ENCODE measurements at regions not wholly inside any gene's neighbourhood (a gene's known extent, or its start where the extent isn't known, plus 50 kb on each side); places are given as distances from the start of the nearest gene placed in this dataset.
"Not testable (repeated sequence)": the region's sequence is repeated elsewhere in the genome, so short reads cannot be mapped to it uniquely, and the experiment has no call there.

DNA sequence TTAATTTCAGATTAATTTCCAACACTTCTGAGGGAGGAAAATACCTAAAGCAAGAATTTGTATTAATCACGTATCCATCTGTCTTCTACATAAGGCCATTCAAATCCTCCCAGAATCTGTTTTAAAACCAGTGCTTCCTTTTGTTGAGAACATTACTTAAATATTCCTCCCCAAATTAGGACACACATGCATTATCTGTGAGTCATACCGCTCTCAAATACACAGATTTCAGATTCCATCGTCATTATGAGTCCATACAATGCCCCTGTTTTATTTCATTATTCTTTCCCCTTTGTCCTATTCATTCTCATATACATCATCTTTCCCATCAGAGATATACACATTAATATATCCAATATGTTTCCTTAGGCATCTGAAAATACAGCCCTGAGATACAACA lies 57.3 kb upstream of the PRSS12 start:
- DNase-seq, result no peak

DNA sequence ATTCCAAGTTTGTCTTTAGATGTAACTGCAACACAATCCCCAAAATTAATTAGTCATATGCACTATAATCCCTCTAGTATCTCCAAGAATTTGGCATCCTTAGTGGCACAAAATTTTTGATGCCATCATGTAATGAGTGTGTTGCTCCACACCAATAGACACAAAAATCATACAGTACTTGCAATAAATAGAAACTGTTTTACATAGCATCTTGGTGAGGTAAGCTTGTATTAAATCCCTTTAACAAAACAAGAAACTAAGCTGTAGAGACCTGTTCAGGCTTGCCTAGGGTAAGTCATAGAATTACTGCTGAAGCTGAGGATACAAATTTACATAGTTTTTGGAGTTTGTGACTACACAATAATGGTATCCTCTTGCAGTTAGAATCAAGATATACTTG lies 64.5 kb upstream of the PRSS12 start:
- no peak for DNase-seq

DNA sequence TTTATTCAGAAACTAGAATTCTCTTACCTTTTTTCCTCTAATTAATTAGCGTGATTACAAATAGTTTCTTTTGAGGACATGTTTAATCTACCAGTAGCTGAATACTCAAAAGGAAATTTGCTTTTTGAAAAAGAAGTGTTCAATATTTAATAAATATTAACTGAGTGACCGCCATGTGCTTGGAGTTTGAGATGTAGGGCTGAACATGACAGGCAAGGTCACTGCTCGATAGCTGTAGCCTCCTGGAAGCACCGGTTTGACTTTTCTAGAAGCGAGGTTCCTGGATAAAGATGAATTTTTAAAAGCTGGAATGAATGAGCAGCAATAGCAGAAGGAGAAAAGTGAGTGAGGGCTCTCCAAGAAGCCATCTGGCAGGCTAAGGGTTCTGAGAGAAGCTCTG lies 65.0 kb upstream of the PRSS12 start:
- DNase-seq, result not testable (repeated sequence)

- DNase-seq, result not testable (repeated sequence)
Measured at GRCh38 chr4:118418396-118418795, 65.6 kb upstream of the PRSS12 start.

- not testable (repeated sequence) for DNase-seq
Measured at GRCh38 chr4:118419626-118420025, 66.8 kb upstream of the PRSS12 start.

GRCh38 chr4:118424062-118424461 lies 71.3 kb upstream of the PRSS12 start:
- DNase-seq, result peak; percentile 44

DNA sequence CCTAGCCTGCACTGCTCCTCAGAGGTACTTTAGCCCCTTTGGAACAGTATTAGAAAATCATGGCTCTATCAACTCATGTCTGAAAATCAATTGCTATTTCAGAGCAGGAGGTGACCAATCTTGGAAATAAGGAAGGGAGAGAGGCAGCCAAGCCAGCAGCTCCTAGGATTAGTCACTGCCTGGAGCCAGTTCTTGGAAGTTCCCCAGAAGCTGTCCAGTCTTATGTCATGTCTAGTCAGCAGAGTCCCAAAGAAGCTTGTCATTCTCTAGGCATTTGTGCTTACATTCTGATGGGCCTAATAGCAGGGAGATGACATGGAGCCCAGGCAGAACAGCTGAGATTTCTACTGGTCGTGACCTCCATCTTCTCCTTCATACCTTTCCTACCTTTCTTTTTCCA lies 76.1 kb upstream of the PRSS12 start:
- DNase-seq, result not testable (repeated sequence)

DNA sequence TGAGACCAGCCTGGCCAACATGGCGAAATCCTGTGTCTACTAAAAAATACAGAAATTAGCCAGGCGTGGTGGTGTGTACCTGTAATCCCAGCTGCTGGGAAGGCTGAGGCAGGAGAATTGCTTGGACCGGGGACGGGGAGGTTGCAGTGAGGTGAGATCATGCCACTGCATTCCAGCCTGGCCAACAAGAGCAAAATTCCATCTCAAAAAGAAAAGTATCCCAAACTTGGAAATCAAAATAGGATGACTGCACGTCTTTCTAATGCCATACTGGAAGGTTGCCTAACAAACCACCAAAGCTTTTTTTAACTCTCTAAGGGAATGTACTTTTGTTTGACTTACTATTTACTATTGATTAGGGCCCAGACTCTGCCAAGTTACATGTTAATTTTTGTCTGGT lies 79.6 kb upstream of the PRSS12 start:
- not testable (repeated sequence) for DNase-seq

DNA sequence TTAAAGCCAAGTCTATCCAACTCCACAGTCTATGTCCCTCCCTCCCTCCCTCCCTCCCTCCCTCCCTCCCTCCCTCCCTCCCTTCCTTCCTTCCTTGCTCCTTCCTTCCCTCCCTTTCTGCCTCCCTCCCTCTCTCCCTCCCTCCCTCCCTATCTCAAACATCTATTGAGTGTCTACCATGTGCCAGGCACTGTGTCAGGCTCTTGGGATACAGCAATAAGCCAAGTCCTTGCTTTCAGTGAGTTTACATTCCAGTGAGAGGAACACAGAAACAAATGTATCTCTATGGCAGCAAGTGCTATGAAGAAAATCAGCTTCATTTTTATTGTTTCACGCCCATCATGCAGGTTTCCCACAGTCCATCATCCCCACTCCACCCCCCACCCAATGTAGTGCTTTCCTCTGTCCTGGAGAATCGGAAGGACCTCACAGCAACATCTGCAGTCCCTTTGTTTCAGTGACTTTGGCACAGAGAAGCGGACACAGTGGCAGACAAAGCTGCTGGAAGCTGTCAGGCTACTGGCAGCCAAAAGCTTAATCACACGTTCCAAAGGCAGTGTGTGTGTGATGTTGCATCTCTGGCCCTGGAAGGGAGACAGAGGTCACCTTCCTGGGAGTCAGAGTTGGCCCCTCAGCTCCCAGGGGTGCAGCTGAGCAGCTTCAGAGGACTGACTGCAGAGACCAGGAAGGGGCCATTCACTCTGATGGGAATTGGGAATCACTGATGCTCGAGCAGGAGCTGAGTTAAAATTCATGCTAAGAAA lies 81.0 kb upstream of the PRSS12 start:
- not testable (repeated sequence) for DNase-seq

- not testable (repeated sequence) for DNase-seq
Measured at GRCh38 chr4:118435415-118435814, 82.6 kb upstream of the PRSS12 start.

- peak; percentile 39 for DNase-seq
Measured at GRCh38 chr4:118442115-118442837, 89.5 kb upstream of the PRSS12 start.

DNA sequence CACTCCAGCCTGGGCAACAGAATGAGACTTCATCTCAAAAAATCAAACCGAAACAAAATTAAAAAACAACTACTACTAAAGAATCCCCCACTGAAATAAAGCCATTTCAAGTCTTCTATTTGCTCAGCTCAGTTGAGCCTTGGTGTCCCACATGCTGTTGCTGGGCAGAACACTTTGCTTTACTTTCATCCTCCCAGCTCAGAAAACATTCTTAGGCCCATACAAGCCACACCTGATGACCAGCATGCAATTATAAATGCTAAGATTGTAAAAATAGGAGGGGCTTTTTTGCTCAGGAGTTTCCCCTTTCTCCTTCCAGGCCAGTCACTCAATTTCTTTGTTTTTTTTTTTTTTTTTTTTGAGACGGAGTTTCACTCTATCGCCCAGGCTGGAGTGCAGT lies 94.6 kb upstream of the PRSS12 start:
- not testable (repeated sequence) for DNase-seq

DNA sequence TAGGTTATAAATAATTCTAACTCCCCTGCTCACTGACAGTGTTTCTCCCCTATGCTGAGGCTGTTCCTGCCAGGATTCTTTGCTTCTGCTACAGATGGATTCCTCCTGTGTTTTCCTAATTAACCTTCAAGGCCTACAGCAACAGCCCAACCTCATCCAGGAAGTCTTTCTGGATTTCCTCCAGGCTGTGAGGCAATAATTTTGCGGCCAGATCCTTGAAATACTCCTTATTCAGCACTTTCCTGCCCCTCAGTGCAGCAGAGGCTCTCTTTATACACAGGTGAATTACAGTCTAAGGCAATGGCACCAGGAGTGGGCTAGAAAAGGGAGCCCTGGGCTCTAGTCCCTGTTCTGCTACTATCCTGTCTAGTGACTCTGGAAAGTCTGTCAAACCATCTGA lies 102.1 kb upstream of the PRSS12 start:
- DNase-seq, result not testable (repeated sequence)

DNA sequence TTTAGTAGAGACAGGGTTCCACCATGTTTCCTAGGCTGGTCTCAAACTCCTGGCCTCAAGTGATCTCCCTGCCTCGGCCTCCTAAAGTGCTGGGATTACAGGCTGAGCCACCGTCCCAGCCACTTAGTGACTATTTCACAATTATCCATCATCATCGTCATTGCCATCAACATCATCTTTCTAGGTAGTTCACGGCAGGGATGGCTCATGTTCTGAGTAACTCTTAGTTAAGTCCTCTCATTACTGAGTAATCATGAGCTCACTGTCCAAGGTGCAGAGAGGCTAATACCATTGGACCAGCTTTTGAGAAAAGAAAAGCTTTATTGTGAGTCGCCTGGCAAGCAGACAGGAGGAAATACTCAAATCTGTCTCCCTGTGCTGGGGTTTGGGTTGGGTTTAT lies 108.6 kb upstream of the PRSS12 start:
- DNase-seq, result not testable (repeated sequence)

DNA sequence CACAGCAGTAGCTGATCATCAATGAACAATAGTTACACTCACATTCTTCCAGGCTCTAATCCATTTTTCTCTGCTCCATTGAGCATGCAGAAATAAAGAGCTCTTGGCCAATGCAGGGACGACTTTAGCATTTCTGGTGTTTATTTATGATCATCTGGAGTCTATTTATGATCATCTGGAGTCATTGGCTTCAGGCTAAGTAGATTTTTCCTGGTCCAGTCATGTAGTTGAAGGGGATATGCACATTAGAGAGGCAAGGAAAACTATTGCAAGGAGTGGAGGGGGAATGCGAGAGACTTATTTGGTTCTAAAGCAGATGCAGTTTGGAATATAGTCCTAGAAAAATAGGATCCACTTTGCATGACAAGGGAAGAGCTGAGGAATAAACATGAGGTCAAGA lies 113.0 kb upstream of the PRSS12 start:
- DNase-seq, result peak; percentile 53

DNA sequence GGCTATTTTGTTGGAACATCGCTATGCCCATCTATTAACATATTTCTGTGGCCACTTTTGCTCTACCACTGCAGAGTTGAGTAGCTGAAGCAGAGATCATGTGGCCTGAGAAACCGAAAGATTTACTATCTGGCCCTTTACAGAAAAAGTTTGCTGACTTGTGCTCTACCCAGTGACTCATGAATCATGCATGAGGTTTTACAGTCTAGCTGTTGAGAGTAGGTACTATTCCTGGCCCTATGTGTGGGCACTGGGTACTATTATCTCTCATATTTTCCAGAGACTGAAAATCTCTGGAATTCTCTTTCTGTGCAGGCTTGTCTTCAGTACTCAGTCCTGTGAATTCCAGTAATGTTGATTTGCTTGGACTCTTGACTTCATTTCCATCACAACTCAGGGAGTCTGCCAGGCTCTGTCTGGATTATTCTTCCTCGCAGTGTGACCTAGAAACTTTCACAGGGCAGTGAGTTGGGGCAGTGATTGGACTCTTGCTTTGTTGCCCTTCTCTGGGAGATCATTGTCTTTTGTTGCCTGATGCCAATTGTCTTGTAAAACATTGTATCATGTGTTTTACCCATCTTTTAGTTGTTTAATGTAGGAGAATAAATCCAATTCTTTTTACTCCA lies 121.3 kb upstream of the PRSS12 start:
- DNase-seq, result not testable (repeated sequence)

GRCh38 chr4:118474771-118475170 lies 122.0 kb upstream of the PRSS12 start:
- DNase-seq, result not testable (repeated sequence)

- not testable (repeated sequence) for DNase-seq
Measured at GRCh38 chr4:118475901-118476300, 123.1 kb upstream of the PRSS12 start.

DNA sequence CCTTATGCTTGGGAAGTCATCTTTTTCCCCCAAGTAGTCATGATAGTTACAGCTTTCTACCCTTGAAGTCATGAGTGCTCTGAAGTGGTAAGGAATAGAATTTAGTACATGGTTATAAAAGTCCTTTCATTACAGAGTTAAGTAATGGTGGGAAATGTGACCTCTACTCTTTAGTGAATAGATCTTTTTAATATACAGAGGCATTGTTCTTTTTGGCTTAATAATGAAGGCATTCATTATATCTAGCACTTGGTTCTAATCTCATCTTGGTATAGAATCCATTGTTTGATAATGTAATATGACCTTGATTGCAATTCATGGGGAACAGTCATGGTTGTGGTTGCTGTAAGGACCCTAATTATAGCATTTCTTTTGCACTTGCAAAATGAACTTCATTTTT lies 125.0 kb upstream of the PRSS12 start:
- not testable (repeated sequence) for DNase-seq

- not testable (repeated sequence) for DNase-seq
Measured at GRCh38 chr4:118485801-118486314, 133.1 kb upstream of the PRSS12 start.

DNA sequence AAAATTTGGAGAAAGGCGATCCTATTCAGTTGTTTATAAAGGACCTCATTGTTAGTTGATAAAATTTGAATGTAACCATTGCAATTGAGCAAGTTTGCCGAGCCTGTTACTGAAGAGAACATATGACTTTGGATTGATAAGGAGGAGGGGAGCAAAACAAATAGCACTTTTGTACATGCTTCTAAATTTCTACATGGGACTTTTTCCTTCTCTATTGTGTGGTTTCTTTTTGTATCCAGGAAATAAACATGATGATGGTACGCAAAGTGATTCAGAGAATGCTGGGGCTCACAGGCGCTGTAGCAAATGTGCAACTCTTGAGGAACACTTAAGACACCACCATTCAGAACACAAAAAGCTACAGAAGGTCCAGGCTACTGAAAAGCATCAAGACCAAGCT lies 140.2 kb upstream of the PRSS12 start:
- not testable (repeated sequence) for DNase-seq

GRCh38 chr4:118494437-118494836 lies 141.6 kb upstream of the PRSS12 start:
- DNase-seq, result not testable (repeated sequence)

DNA sequence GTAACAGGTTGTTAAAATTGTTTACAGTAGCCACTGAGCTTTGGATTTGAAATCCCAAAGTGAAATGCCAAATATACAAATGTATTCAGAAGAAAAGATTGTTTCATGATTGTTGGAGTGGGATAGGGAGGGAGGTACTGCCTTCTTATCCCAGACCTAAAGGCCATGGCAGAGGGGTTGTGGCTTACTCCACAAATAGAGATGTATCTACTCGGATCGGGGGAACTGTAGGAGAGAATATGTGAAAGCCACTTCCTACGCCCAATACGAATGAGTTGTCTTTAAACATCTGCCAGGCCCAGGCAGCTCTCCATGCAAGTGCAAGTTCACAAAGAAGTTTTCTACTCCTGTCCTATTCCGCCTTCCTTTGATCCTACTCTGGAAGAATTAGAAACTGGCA lies 150.2 kb upstream of the PRSS12 start:
- DNase-seq, result not testable (repeated sequence)

Data from eye (tissue), 1 donor.